Activated naive CD4-positive, alpha-beta T cell treated with anti-CD3 and anti-CD28 coated beads, Interleukin-2, amount 50 U/mL, for 24 hours (primary cell): ENCODE measurements at regions not wholly inside any gene's neighbourhood (a gene's known extent, or its start where the extent isn't known, plus 50 kb on each side); places are given as distances from the start of the nearest gene placed in this dataset.

Experiments
- H3K27ac Mint-ChIP-seq: one replicate; pipeline ENCODE4 v1.8.0; 2021; ENCODE audit warnings: mild to moderate bottlenecking, mixed read lengths
- H3K27me3 Mint-ChIP-seq: one replicate; pipeline ENCODE4 v1.8.0; 2021; ENCODE audit warnings: mixed read lengths
- H3K36me3 Mint-ChIP-seq: one replicate; pipeline ENCODE4 v1.8.0; 2021; ENCODE audit warnings: mixed read lengths
- H3K4me1 Mint-ChIP-seq: one replicate; pipeline ENCODE4 v1.8.0; 2021; ENCODE audit warnings: mixed read lengths
- H3K4me3 Mint-ChIP-seq: one replicate; pipeline ENCODE4 v1.8.0; 2021; ENCODE audit warnings: mild to moderate bottlenecking, mixed read lengths
- H3K9me3 Mint-ChIP-seq: one replicate; pipeline ENCODE4 v1.8.0; 2021; ENCODE audit warnings: mixed read lengths

- Mint-ChIP-seq H3K27ac (no peak overlapping the region), H3K36me3 (no peaks in the 10 kb centered on the region), H3K4me1 (no peaks in the 10 kb centered on the region), H3K9me3 (no peaks in the 10 kb centered on the region), H3K27me3 (peaks cover 2% of the 10 kb centered on the region), H3K4me3 (no peak overlapping the region)
Measured at GRCh38 chr11:70769106-70769505, 370.8 kb downstream of the CTTN start.

GRCh38 chr11:70769521-70769920, 371.2 kb downstream of the CTTN start:
- H3K4me1 Mint-ChIP-seq = no peaks in the 10 kb centered on the region
- no peaks in the 10 kb centered on the region for H3K9me3 Mint-ChIP-seq
- no peak overlapping the region for H3K4me3 Mint-ChIP-seq
- peaks cover 2% of the 10 kb centered on the region for H3K27me3 Mint-ChIP-seq
- H3K27ac Mint-ChIP-seq = no peak overlapping the region
- H3K36me3 Mint-ChIP-seq = no peaks in the 10 kb centered on the region

DNA sequence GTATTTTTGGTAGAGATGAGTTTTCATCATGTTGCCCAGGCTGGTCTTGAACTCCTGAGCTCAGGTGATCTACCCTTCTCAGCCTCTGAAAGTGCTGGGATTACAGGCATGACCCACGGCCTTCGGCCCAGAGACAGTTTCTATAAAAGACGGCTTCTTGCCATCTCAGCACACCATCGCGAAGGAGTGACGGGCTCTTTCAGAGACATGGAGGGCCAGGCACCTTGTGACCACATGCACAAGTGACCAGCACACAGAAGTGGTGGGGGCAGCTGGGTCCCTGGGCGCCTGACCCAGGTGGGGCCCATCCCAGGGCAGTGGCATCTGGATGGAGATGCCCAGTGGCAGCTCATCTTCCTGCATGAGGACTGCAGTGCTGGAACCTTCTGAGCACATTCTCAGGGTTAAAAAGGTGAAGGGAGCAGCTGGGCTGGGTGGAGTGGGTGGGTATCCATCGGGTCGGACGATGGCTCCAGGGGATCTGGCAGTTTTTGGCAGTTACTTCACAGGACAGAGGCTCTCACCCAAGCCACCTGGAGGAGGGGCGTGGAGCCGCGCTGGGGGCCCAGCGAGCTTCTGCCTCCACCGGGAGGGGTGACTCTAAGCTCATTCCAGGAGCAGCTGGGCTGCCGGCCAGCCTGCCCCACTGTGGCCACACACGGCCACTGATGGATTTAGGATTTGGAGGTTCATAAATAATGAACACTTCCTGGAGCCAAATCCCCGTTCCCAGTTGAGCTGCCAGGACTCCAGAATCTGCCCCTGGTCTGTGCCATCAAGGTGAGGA, 373.0 kb downstream of the CTTN start:
- H3K27me3 Mint-ChIP-seq = peaks cover 2% of the 10 kb centered on the region
- H3K9me3 Mint-ChIP-seq = no peaks in the 10 kb centered on the region
- H3K4me1 Mint-ChIP-seq = no peaks in the 10 kb centered on the region
- H3K27ac Mint-ChIP-seq = no peak overlapping the region
- no peaks in the 10 kb centered on the region for H3K36me3 Mint-ChIP-seq
- H3K4me3 Mint-ChIP-seq = no peak overlapping the region

DNA sequence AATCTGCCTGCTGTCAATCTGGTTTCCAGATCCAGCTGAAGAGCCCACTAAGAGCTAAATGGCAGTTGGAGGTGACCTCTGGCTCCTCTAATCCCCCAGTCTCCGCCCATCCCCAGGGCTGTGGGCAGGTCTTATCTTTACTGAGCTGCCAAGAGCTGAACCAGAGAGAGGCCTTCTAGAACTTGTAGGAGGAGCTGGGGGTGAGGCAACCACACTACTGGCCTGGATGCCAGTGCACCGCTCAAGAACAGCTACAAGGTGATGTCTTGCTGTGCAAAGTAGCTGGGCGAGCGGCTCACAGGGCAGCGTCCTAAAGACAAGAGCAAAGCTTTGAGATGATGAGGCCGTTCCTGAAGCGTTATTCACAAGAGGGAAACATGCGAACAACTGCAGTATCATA, 374.6 kb downstream of the CTTN start:
- Mint-ChIP-seq H3K27ac (no peak overlapping the region), H3K27me3 (peaks cover 2% of the 10 kb centered on the region), H3K4me1 (no peaks in the 10 kb centered on the region), H3K36me3 (no peaks in the 10 kb centered on the region), H3K4me3 (no peak overlapping the region), H3K9me3 (no peaks in the 10 kb centered on the region)

DNA sequence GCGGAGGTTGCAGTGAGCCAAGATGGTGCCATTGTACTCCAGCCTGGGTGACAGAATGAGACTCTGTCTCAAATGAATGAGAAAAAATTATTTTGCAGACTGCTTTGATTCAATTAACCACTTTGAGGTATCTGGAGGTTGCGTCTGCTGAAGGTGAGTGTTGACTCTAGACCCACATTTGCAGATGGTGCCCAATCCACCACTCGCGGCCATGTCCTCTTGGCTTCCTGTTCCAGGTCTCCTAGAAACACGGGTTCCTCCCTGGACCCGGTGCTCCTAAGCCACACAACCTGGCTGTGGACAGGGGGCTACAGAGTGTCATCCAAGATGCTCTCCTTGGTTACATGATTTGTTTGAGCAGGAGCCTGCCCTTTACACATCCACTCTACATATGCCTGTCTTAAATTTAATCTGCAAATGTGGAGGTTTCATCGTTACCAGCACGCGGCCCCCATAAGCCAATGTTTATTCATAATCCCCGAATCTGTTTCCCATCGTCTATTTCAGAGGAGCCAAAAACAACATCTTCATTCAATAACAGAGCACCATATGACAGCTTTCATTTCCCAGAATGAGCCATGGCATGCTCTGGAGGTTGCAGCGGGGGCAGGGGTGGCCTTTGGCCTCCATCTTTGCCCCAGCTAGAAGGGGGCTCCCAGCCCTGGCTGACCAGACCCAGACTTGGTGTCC, 377.2 kb downstream of the CTTN start:
- Mint-ChIP-seq H3K27me3 (no peaks in the 10 kb centered on the region), H3K4me3 (no peak overlapping the region), H3K27ac (no peak overlapping the region), H3K36me3 (no peaks in the 10 kb centered on the region), H3K4me1 (no peaks in the 10 kb centered on the region), H3K9me3 (no peaks in the 10 kb centered on the region)

DNA sequence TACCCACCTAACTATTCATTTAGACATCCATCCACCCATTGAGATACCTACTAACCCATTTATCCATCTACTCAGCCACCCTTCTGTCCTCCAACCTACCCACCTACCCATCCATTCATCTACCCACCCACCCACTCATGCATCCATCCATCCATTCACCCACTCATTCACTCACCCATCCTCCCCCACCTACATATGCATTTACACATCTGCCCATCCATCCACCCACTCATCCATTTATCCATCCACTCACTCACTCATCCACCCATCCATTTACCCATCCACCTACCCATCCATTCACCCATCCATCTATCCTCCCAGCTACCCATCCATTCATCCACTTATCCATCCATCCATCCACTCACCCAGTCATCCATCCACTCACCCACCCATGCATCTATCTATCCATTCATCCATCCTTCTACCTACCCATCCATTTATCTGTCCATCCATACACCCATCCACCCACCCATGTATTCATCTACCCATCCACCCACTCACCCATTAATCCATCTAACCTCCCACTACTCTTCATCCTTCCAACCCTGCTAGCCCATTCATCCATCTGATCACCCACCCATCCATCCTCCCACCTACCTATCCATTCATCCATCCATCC, 378.7 kb downstream of the CTTN start:
- Mint-ChIP-seq H3K36me3 (no peaks in the 10 kb centered on the region), H3K9me3 (no peaks in the 10 kb centered on the region), H3K27ac (no peak overlapping the region), H3K4me3 (no peak overlapping the region), H3K27me3 (no peaks in the 10 kb centered on the region), H3K4me1 (no peaks in the 10 kb centered on the region)

DNA sequence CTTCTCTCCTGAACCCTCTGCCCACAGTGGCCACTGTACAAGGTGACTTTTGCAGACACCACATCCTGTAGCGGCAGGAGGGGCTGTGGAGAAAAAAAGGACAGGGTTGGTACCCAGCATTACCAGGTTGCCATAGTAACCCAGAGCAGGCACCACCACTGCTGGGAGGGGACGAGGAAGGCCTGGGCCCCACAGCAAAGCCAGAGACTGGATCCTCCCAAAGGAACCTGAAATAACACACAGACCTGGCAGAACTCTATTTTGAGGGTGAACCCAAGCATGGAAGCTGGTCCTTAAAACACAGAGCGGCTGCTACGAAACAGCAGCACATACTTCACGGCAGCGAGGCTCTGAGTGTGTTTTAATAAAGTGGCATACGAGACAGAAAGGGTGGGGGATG, 380.6 kb downstream of the CTTN start:
- H3K9me3 Mint-ChIP-seq = no peaks in the 10 kb centered on the region
- H3K27ac Mint-ChIP-seq = no peak overlapping the region
- H3K36me3 Mint-ChIP-seq = no peaks in the 10 kb centered on the region

DNA sequence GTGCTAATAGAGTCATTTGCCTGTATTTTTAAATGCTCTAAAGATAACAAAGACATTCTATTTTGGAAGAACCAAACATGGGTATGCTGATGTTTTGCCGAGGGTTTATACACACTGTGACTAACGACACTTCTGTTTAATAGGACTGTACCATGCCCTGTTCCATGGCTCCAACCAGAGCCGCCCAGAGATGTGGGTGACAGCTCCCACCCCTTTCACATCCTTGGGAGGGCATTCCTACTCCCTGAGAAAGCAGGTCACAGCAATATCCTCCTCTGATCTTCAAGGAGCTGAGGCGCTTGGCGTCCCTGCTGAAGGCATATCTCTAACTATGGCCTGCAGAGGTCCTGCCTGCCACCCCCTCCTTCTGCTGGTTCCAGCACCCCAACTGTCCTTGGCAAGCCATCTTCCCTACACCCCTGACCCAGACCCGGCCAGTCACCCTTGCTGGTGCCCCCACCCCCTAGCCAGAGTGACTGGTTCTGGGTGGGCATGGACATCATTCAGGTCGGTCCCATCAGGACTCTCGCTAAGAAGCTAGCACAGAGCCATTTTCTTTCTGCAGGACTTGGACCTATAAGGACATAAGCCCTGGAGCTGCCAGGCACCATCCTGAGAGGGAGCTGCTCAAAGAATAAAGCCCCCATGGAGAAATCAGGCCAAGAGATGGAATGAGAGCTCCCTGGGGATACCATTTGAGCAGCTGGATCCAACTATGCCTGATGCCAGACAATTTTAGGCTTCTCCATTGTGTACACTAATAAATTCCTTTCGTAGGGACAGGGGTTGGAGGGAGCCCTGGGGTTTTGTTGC, 381.3 kb downstream of the CTTN start:
- no peaks in the 10 kb centered on the region for H3K4me1 Mint-ChIP-seq
- no peaks in the 10 kb centered on the region for H3K27me3 Mint-ChIP-seq
- H3K27ac Mint-ChIP-seq = no peak overlapping the region
- no peak overlapping the region for H3K4me3 Mint-ChIP-seq
- no peaks in the 10 kb centered on the region for H3K36me3 Mint-ChIP-seq
- H3K9me3 Mint-ChIP-seq = no peaks in the 10 kb centered on the region

More for the DNA sequence above, 380.6 kb downstream of the CTTN start:
- H3K27me3 Mint-ChIP-seq = no peaks in the 10 kb centered on the region
- no peaks in the 10 kb centered on the region for H3K4me1 Mint-ChIP-seq
- H3K4me3 Mint-ChIP-seq = no peak overlapping the region

DNA sequence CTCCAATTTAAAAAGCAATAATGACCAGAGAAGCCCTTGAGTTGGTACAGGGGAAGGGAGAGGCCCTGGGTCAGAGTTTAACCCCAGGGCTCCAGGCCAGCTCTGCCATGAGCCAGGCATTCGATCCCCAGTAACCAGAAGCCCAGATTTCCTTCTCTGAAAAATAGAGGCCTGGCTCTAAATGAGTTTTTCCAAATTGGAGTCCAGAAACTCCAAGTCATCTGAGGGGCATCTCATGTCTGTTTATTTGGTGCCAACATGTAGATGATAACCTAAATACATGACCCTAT, 381.9 kb downstream of the CTTN start:
- H3K27me3 Mint-ChIP-seq = no peaks in the 10 kb centered on the region
- H3K4me3 Mint-ChIP-seq = no peak overlapping the region
- H3K36me3 Mint-ChIP-seq = no peaks in the 10 kb centered on the region
- H3K9me3 Mint-ChIP-seq = no peaks in the 10 kb centered on the region
- H3K27ac Mint-ChIP-seq = no peak overlapping the region
- H3K4me1 Mint-ChIP-seq = no peaks in the 10 kb centered on the region

GRCh38 chr11:70782401-70782913, 384.1 kb downstream of the CTTN start:
- Mint-ChIP-seq H3K27me3 (no peaks in the 10 kb centered on the region), H3K27ac (no peak overlapping the region), H3K9me3 (no peaks in the 10 kb centered on the region), H3K4me3 (no peak overlapping the region), H3K36me3 (no peaks in the 10 kb centered on the region), H3K4me1 (no peaks in the 10 kb centered on the region)

DNA sequence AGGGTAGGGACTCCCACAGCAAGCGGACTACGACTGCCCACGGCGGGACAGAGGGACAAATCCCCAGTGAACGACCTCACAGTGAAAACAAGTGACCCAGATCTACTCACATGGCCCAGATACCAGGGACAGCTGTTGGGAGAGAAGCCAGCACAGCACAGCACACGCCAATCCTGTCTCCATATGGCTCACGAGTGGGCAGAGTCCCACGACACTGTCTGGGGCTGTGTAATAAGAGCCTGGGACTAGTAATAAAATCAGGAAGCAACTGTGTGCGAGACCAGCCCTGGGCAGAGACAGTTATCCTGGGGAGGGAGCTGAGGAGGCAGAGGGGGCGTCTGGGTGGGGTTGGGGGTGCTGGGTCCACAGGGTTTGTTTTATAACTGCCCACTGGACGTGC, 385.0 kb downstream of the CTTN start:
- H3K27me3 Mint-ChIP-seq = no peaks in the 10 kb centered on the region
- no peak overlapping the region for H3K27ac Mint-ChIP-seq
- no peak overlapping the region for H3K4me3 Mint-ChIP-seq
- H3K36me3 Mint-ChIP-seq = no peaks in the 10 kb centered on the region
- H3K4me1 Mint-ChIP-seq = no peaks in the 10 kb centered on the region
- H3K9me3 Mint-ChIP-seq = no peaks in the 10 kb centered on the region

- no peak overlapping the region for H3K4me3 Mint-ChIP-seq
- no peaks in the 10 kb centered on the region for H3K27me3 Mint-ChIP-seq
- H3K4me1 Mint-ChIP-seq = no peaks in the 10 kb centered on the region
- H3K27ac Mint-ChIP-seq = no peak overlapping the region
- no peaks in the 10 kb centered on the region for H3K36me3 Mint-ChIP-seq
- no peaks in the 10 kb centered on the region for H3K9me3 Mint-ChIP-seq
Measured at GRCh38 chr11:70783821-70784220, 385.5 kb downstream of the CTTN start.

- H3K27me3 Mint-ChIP-seq = no peaks in the 10 kb centered on the region
- H3K4me1 Mint-ChIP-seq = no peaks in the 10 kb centered on the region
- H3K9me3 Mint-ChIP-seq = no peaks in the 10 kb centered on the region
- no peak overlapping the region for H3K4me3 Mint-ChIP-seq
- no peaks in the 10 kb centered on the region for H3K36me3 Mint-ChIP-seq
- H3K27ac Mint-ChIP-seq = no peak overlapping the region
Measured at GRCh38 chr11:70785372-70785771, 387.0 kb downstream of the CTTN start.

- Mint-ChIP-seq H3K4me1 (no peaks in the 10 kb centered on the region), H3K27me3 (no peaks in the 10 kb centered on the region), H3K27ac (no peak overlapping the region), H3K36me3 (no peaks in the 10 kb centered on the region), H3K4me3 (no peak overlapping the region), H3K9me3 (no peaks in the 10 kb centered on the region)
Measured at GRCh38 chr11:70786021-70786665, 387.8 kb downstream of the CTTN start.
